H1 (cell line): ENCODE measurements at regions not wholly inside any gene's neighbourhood (a gene's known extent, or its start where the extent isn't known, plus 50 kb on each side); places are given as distances from the start of the nearest gene placed in this dataset.

Experiments
- EZH2 ChIP-seq: fragments of 200-600 bp; sonication (generic); IDR thresholded peaks from 2 replicates; pipeline ENCODE4 v1.7.1; 2012; ENCODE audit warnings: low read depth, mild to moderate bottlenecking, moderate library complexity, low read length, inconsistent platforms; ENCODE audit not compliant: severe bottlenecking
- HDAC6 ChIP-seq: IDR thresholded peaks from one replicate; pipeline ENCODE4 v1.7.1; 2012; ENCODE audit warnings: low read depth, mild to moderate bottlenecking, inconsistent platforms, low read length, moderate library complexity
- TF ChIP-seq, protein P1 (sequence below), 3 experiments: IDR thresholded peaks; 1 replicate in 2 of 3; 2 replicates in 1 of 3; pipeline versions ENCODE4 v1.5.1 to v1.6.1; 2011; ENCODE audit warnings: low read length in 3 of 3, mild to moderate bottlenecking in 3 of 3, inconsistent platforms in 2 of 3, low read depth in 1 of 3, moderate library complexity in 1 of 3; ENCODE audit not compliant: insufficient read depth in 1 of 3; ENCODE audit errors: control extremely low read depth in 1 of 3
- TF ChIP-seq, protein P2 (sequence below): IDR thresholded peaks from 2 replicates; pipeline ENCODE4 v1.6.1; 2012; ENCODE audit warnings: inconsistent platforms

DNA sequence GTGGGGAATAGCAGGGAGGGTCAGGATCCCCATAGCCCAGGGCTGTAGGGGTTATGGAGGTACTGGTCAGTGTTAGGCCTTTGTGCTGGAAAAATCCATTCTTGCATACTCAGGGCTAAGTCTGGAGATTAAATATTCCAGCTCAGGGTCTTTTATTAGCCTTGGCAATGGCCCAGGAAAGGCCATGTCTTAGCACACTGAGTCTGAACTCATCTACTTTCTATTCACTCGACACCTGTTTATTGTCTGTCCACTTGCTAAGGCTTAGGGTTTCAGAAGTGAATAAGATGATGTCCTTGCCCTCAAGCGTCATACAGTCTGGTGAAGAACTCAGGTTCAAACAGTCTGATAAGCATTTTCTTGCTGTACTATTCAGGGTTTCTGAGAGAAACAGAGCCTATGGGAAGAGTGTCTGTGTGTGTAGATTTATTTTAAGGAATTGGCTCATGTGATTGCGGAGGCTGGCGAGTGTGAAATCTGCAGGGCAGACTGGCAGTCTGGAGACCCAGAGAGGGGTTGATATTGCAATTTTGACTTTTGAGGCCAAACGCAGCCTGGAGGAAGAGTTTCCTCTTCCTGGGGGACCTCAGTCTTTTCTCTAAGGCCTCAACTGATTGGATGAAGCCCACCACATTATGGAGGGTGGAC lies 135.8 kb downstream of the RAMP3 start:
- TF ChIP-seq, protein P1, sequence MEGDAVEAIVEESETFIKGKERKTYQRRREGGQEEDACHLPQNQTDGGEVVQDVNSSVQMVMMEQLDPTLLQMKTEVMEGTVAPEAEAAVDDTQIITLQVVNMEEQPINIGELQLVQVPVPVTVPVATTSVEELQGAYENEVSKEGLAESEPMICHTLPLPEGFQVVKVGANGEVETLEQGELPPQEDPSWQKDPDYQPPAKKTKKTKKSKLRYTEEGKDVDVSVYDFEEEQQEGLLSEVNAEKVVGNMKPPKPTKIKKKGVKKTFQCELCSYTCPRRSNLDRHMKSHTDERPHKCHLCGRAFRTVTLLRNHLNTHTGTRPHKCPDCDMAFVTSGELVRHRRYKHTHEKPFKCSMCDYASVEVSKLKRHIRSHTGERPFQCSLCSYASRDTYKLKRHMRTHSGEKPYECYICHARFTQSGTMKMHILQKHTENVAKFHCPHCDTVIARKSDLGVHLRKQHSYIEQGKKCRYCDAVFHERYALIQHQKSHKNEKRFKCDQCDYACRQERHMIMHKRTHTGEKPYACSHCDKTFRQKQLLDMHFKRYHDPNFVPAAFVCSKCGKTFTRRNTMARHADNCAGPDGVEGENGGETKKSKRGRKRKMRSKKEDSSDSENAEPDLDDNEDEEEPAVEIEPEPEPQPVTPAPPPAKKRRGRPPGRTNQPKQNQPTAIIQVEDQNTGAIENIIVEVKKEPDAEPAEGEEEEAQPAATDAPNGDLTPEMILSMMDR (IDR thresholded peaks at IDR 0.05; ENCODE audit: control extremely low read depth in 1 of 3, insufficient read depth in 1 of 3, low read depth in 1 of 3, low read length in 3 of 3), result no peak
- TF ChIP-seq HDAC6, result no peak
- TF ChIP-seq, protein P2, sequence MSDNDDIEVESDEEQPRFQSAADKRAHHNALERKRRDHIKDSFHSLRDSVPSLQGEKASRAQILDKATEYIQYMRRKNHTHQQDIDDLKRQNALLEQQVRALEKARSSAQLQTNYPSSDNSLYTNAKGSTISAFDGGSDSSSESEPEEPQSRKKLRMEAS, result no peak
- no peak for TF ChIP-seq EZH2
